ENCODE measurements at regions not wholly inside any gene's neighbourhood (a gene's known extent, or its start where the extent isn't known, plus 50 kb on each side); places are given as distances from the start of the nearest gene placed in this dataset.

DNA sequence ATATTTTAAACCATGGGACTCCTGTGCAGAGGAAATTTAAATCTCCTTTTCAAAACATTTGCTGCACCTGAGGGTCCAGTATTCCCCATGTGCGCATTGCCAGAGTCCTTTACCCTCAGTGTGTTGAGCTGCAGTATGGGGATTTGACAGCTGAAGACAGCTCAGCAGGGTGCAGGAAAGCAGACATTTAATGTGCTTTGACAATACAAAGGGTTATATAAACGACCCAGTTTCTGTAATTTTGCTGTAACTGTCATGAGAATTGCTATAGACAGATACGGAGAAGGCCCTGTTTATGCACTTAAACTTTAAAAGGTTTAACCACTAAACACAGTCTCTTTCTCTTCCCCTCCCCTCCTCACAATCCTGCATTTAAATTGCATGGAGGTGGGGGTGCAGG, 393.4 kb downstream of the MID1IP1 start:
- TF ChIP-seq, protein P1, sequence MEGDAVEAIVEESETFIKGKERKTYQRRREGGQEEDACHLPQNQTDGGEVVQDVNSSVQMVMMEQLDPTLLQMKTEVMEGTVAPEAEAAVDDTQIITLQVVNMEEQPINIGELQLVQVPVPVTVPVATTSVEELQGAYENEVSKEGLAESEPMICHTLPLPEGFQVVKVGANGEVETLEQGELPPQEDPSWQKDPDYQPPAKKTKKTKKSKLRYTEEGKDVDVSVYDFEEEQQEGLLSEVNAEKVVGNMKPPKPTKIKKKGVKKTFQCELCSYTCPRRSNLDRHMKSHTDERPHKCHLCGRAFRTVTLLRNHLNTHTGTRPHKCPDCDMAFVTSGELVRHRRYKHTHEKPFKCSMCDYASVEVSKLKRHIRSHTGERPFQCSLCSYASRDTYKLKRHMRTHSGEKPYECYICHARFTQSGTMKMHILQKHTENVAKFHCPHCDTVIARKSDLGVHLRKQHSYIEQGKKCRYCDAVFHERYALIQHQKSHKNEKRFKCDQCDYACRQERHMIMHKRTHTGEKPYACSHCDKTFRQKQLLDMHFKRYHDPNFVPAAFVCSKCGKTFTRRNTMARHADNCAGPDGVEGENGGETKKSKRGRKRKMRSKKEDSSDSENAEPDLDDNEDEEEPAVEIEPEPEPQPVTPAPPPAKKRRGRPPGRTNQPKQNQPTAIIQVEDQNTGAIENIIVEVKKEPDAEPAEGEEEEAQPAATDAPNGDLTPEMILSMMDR (optimal IDR thresholded peaks at IDR 0.05 in 1 of 3, IDR thresholded peaks at IDR 0.05 in 1 of 3, conservative IDR thresholded peaks at IDR 0.05 in 1 of 3; ENCODE audit: extremely low read depth in 1 of 3, insufficient read depth in 2 of 3, low read length in 3 of 3), result no peak
- TF ChIP-seq EZH2 (IDR thresholded peaks at IDR 0.05; ENCODE audit: low read length), result no peak

Data from keratinocyte (primary cell).